ENCODE measurements at regions not wholly inside any gene's neighbourhood (a gene's known extent, or its start where the extent isn't known, plus 50 kb on each side); places are given as distances from the start of the nearest gene placed in this dataset.

DNA sequence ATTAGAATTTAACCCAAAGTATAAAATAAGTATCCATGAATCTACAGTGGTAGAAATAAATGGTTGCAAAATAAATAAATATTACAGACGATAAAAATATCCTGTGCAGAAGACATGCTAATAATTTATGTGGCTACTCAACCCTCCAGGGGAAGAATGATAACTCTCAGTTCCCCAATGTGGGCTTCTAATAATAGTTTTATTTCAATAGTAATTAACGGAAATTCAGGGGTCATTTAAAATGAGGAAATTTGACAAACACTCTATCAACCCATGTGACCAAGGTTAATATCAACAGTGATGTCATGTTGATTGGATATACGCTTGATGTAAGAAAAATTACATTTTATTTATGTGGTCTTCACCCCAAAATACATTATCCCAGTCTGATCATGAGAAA, 1082.6 kb upstream of the LRRTM3 start:
- no peak for DNase-seq
- TF ChIP-seq, protein P1, sequence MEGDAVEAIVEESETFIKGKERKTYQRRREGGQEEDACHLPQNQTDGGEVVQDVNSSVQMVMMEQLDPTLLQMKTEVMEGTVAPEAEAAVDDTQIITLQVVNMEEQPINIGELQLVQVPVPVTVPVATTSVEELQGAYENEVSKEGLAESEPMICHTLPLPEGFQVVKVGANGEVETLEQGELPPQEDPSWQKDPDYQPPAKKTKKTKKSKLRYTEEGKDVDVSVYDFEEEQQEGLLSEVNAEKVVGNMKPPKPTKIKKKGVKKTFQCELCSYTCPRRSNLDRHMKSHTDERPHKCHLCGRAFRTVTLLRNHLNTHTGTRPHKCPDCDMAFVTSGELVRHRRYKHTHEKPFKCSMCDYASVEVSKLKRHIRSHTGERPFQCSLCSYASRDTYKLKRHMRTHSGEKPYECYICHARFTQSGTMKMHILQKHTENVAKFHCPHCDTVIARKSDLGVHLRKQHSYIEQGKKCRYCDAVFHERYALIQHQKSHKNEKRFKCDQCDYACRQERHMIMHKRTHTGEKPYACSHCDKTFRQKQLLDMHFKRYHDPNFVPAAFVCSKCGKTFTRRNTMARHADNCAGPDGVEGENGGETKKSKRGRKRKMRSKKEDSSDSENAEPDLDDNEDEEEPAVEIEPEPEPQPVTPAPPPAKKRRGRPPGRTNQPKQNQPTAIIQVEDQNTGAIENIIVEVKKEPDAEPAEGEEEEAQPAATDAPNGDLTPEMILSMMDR (IDR thresholded peaks at IDR 0.05), result no peak
- H3K27ac Mint-ChIP-seq, result no peak overlapping the region
- H3K4me1 Mint-ChIP-seq, result no peaks in the 10 kb centered on the region
- no peaks in the 10 kb centered on the region for H3K9me3 Mint-ChIP-seq
- no peak overlapping the region for H3K4me3 Mint-ChIP-seq
- no peaks in the 10 kb centered on the region for H3K27me3 Mint-ChIP-seq (ENCODE audit: low read depth, poor library complexity)
- H3K36me3 Mint-ChIP-seq (ENCODE audit: low read depth), result no peaks in the 10 kb centered on the region

DNA sequence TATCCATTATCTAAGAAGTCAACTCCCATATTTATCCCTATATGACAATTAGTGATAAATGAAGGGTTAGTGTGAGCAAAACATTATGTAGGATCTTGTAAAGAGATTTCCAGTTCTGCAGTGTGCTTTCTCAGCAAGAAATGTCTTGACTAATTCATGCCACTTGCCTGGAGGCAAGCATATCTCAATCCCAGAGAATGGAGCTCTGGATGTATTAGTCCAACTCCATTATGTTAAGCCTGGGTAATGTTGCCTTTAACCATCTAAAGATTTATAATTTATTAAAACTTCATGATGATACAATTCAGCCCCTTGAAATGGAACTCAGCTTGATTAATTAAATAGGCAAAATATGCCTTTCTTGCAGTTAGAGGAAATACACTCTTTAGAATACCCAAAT, 1079.9 kb upstream of the LRRTM3 start:
- Mint-ChIP-seq H3K4me3 (no peak overlapping the region), H3K9me3 (no peaks in the 10 kb centered on the region), H3K36me3 (ENCODE audit: low read depth) (no peaks in the 10 kb centered on the region), H3K27ac (no peak overlapping the region), H3K27me3 (ENCODE audit: low read depth, poor library complexity) (no peaks in the 10 kb centered on the region), H3K4me1 (no peaks in the 10 kb centered on the region)
- TF ChIP-seq, protein P1 (IDR thresholded peaks at IDR 0.05), result no peak
- no peak for DNase-seq

DNA sequence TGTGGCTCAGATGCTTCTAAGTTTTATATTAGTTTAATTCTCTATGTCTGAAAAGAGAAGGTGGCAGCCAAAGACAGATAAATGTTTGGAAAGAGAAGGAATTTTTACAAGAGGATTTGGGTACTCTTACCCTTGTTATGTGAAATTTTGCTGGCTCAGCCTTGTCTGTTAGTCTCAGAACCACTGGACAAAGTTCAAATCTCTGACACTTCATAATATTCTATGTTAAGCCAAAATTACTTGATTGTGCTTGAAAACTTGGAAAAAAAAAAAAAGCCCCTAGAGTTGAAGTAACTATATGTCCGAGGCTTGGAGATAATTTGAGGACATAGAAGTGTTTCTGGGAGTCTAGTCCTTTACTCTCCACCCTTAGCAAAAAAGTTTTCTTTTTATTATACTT, 1079.3 kb upstream of the LRRTM3 start:
- Mint-ChIP-seq H3K27ac (no peak overlapping the region), H3K4me3 (no peak overlapping the region), H3K9me3 (no peaks in the 10 kb centered on the region), H3K36me3 (ENCODE audit: low read depth) (no peaks in the 10 kb centered on the region), H3K27me3 (ENCODE audit: low read depth, poor library complexity) (no peaks in the 10 kb centered on the region), H3K4me1 (no peaks in the 10 kb centered on the region)
- TF ChIP-seq, protein P1 (IDR thresholded peaks at IDR 0.05), result no peak
- DNase-seq, result no peak

DNA sequence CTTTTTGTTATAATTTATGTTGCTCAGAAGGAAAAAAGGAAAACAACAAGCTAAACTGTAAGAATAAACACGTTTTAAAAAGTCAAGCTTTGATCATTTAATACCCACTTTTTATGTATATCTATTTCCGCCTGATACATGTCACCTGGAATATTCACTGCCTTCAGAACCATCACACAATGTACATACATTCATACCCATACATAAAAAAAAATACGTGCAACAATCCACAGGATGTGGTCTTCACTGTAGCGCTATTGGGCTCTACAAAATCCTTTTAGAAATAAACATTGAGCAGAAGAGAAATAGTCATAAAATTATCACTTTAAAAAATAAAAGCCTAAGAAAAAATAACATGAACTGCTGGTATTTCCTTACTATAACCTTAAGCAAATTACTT, 1078.9 kb upstream of the LRRTM3 start:
- Mint-ChIP-seq H3K27ac (no peak overlapping the region), H3K4me1 (no peaks in the 10 kb centered on the region), H3K27me3 (ENCODE audit: low read depth, poor library complexity) (no peaks in the 10 kb centered on the region), H3K9me3 (no peaks in the 10 kb centered on the region), H3K4me3 (no peak overlapping the region), H3K36me3 (ENCODE audit: low read depth) (no peaks in the 10 kb centered on the region)
- TF ChIP-seq, protein P1 (IDR thresholded peaks at IDR 0.05), result no peak
- no peak for DNase-seq

DNA sequence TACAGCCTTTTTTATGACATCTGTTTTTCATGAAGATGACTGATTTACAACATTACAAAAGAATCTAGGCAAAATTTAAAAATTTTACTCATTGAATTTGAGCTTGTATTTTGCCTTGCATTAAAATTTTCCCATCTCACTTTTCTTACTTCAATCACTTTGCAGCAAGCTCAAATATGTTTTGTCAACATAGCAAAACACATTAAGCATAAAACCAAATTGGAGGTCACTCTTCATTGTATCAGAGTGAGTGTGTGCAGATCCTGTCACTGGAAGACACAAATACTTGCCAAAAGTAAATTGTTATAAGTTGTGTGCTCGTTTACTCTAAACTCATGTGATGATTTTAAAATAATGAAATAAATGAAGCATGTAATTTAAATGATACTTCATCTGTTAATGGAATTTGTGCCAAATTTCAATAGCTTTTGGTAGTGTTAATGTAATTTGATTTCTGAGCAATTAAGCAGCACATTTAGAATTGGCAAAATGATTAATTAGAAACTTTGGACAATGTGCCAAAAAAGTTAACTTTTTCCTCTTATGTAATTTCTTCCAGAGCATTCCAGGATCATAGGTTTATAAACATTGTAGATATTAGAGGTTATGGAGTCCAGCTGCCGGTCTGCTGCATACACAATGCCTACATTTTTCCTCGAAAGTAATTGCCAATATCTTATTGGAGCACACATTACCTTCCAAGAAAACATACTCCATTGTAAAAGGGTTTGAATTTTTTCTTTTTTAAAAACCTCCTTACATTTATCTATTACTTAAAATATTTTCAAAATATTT, 1078.2 kb upstream of the LRRTM3 start:
- no peak for DNase-seq
- H3K27ac Mint-ChIP-seq, result no peak overlapping the region
- TF ChIP-seq, protein P1 (IDR thresholded peaks at IDR 0.05), result no peak
- no peaks in the 10 kb centered on the region for H3K27me3 Mint-ChIP-seq (ENCODE audit: low read depth, poor library complexity)
- H3K4me1 Mint-ChIP-seq, result no peaks in the 10 kb centered on the region
- H3K4me3 Mint-ChIP-seq, result no peak overlapping the region
- no peaks in the 10 kb centered on the region for H3K9me3 Mint-ChIP-seq
- H3K36me3 Mint-ChIP-seq (ENCODE audit: low read depth), result no peaks in the 10 kb centered on the region

DNA sequence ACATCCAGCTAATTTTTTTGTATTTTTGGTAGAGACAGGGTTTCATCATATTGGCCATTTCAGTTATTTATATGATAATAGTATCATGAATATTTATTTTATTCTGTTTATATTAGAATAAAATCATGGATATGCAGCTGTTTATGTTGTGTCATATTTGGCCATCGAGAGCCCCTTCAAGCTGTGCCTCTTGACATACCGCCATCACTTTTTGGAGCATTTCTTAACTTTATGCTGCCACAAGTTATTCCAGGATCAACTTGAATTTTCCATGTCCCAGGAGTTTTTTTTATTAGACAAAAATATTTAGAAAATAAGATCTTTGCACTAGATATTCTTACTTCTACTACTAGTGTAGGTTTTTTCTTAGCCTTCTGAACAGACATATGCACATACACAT, 1067.0 kb upstream of the LRRTM3 start:
- Mint-ChIP-seq H3K4me1 (peaks cover 7% of the 10 kb centered on the region), H3K27me3 (ENCODE audit: low read depth, poor library complexity) (peaks cover 3% of the 10 kb centered on the region), H3K4me3 (no peak overlapping the region), H3K36me3 (ENCODE audit: low read depth) (no peaks in the 10 kb centered on the region), H3K9me3 (no peaks in the 10 kb centered on the region), H3K27ac (no peak overlapping the region)
- DNase-seq, result no peak
- TF ChIP-seq, protein P1 (IDR thresholded peaks at IDR 0.05), result no peak
